IPS-20b (cell line): ENCODE measurements at regions not wholly inside any gene's neighbourhood (a gene's known extent, or its start where the extent isn't known, plus 50 kb on each side); places are given as distances from the start of the nearest gene placed in this dataset.

ENCODE experiments used
- H3K27ac ChIP-seq: one replicate; pipeline ENCODE4 v1.5.1; 2013; ENCODE audit warnings: low read length
- H3K27me3 ChIP-seq: 2 replicates; pipeline ENCODE4 v1.6.1; 2013; ENCODE audit warnings: mild to moderate bottlenecking, low read length, inconsistent platforms; ENCODE audit not compliant: insufficient read depth
- H3K36me3 ChIP-seq: 2 replicates; pipeline ENCODE4 v1.6.1; 2013; ENCODE audit warnings: low read depth, mild to moderate bottlenecking, inconsistent platforms, low read length, moderate library complexity; ENCODE audit not compliant: insufficient read depth
- H3K4me1 ChIP-seq: 2 replicates; pipeline ENCODE4 v1.6.1; 2013; ENCODE audit warnings: mild to moderate bottlenecking, control low read depth, inconsistent platforms, low read length, moderate library complexity; ENCODE audit not compliant: insufficient read depth
- H3K4me3 ChIP-seq: 2 replicates; pipeline ENCODE4 v1.5.1; 2013; ENCODE audit warnings: mild to moderate bottlenecking, low read length, inconsistent platforms
- H3K9ac ChIP-seq: 2 replicates; pipeline ENCODE4 v1.6.1; 2013; ENCODE audit warnings: low read depth, mild to moderate bottlenecking, inconsistent platforms, low read length, moderate library complexity
- H3K9me3 ChIP-seq: 2 replicates; pipeline ENCODE4 v1.6.1; 2013; ENCODE audit warnings: mild to moderate bottlenecking, low read depth, low read length, inconsistent platforms; ENCODE audit not compliant: insufficient read depth

DNA sequence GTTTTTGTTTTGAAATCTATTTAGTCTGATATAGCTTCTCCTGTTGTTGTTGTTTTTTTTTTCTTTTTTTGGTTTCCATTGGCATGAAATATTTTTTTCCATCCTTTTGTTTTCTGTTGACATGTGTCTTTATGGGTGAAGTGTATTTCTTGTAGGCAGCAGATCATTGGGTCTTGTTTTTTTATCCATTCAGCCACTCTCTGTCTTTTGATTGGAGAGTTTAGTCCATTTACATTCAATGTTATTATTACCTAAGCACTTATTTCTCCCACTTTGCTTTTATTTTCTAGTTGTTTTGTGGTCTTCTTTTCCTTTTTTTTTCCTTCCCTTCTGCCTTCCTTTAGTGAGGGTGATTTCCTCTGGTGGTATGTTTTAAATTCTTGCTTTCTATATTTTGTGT is 193.6 kb upstream of the TMEM260 start:
- no peak overlapping the region for H3K4me3 ChIP-seq
- H3K4me1 ChIP-seq: no peaks in the 10 kb centered on the region
- H3K9me3 ChIP-seq: no peaks in the 10 kb centered on the region
- H3K27ac ChIP-seq: no peak overlapping the region
- no peaks in the 10 kb centered on the region for H3K27me3 ChIP-seq
- H3K36me3 ChIP-seq: no peaks in the 10 kb centered on the region
- H3K9ac ChIP-seq: no peak overlapping the region

DNA sequence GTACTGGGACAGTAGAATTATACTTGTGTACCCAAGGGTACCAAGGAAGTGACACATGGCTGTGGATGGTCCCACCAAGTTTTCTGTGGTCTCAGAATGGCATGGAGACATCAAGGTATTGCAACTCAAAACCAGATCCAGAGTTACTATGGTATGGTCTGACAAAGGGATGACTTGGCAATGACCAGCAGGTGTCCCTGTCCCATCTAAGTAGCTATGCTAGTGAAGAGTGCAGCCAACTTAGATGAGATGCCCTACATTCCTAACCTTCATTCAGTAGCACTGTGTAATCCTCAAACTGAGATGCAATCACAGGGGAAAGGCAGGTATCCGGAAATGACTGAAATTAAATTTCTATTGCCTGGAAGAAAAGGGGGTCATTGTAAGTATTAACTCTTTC is 188.7 kb upstream of the TMEM260 start:
- Histone ChIP-seq H3K27me3 (no peaks in the 10 kb centered on the region), H3K9ac (no peak overlapping the region), H3K27ac (no peak overlapping the region), H3K4me3 (no peak overlapping the region), H3K4me1 (no peaks in the 10 kb centered on the region), H3K36me3 (no peaks in the 10 kb centered on the region), H3K9me3 (no peaks in the 10 kb centered on the region)

DNA sequence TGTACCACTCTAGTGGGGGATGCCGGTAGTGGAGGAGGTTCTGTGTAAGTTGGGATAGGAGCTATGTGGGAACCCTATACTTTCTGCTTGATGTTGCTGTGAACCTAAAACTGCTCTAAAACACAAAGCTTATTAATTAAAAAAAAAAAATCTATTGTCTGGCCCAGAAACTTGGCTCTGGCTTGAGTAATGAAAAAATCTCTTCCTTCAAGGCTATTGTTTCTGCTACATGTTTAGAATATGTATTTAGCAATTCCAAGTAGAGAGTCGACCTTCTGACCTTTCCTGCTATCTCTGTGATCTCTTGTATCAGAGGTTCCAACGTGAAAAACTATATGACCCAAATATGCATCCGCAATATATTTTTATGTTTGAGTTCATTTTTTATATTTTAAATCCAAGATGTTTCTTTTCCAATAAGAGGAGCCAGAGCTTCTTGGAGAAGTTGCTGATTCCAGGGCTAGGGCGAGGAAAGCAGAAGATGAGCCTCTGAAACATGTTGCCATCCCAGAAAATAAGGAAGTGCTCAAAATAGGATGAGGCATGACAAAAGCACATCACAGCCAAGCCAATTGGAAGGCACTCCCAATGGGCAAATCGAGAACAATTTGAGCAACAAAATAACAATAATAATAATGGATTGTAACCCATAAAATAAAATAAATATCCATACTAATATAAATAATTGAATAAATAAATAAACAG is 184.6 kb upstream of the TMEM260 start:
- no peak overlapping the region for H3K27ac ChIP-seq
- no peak overlapping the region for H3K9ac ChIP-seq
- no peaks in the 10 kb centered on the region for H3K4me1 ChIP-seq
- H3K4me3 ChIP-seq: no peak overlapping the region
- H3K27me3 ChIP-seq: no peaks in the 10 kb centered on the region
- no peaks in the 10 kb centered on the region for H3K36me3 ChIP-seq
- no peaks in the 10 kb centered on the region for H3K9me3 ChIP-seq

DNA sequence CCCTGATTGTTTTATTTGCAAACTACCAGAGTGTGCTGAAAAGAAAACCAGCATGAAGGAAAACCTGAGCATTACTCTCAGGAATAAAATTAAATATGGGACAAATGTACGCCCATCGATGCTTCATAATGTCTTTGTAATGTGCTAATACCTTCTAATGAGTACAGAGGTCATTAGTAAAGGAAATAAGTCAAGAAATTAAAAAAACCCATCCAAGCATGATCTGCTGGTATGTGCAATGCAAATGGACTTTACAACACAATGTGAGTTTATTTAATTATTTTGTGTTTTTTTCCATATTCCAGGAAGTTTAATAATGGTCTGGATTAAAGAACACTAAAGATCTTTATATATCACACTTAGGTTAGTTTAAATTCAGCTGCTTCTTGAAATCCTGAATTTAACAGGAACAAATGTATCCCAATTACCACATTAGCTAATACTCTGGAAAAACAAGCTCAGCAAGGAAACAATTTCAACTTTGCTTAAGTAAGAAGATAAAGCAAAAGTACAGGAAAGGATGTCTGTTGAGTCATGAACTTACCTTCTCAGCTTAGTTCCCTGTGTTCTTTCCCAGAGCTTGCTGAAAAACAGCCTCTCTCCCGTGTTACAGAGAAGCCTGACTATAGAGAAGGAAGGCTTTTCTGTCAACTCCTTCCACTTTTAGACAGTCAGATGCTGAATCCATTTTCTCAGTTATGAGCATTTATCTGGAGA is 179.3 kb upstream of the TMEM260 start:
- Histone ChIP-seq H3K27ac (no peak overlapping the region), H3K9ac (no peak overlapping the region), H3K9me3 (no peaks in the 10 kb centered on the region)

DNA sequence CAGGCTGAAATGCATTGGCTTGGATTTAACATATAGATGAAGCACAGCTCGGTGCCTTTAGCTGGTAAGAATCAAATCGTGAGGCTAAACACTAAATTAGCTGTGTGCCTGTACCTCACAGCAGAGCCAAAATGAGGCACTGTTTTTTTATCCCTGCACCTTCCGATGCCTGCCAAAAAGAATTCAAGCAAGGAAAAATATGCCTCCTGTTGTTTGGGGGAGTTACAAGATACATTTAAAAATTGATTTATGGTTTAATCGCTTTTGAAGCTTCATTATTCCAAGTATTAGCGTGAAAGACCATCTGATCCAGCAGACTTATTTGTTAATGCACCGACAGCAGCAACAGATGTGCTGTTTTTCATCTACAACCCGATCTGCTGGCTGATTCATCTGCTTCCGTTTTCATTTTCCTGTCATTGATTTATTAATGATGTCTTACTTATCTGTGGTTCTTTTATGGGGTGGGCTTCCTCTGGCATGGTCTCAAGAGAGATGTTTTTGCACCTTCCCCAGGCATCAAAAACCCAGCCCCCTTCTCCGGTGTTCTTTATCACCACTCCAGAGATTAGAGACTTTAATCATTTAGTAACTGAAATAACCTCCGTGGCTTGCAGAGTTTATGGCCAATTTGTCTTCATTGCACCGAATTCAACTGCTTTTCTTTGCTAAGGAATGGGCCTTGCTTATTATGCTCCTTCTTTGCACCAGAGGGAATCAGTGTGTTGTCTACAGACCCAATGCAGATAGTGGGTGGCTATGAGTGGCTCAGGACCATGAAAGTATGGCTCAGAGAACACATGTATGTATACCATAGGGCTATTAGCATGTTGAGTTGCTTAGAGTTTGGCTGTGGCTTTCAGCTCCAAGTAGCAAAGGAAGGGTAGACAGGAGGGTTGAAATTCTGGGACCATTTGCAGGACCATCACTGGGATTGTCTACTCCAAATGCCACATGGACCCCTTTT is 166.8 kb upstream of the TMEM260 start:
- no peaks in the 10 kb centered on the region for H3K27me3 ChIP-seq
- H3K36me3 ChIP-seq: no peaks in the 10 kb centered on the region
- no peak overlapping the region for H3K4me3 ChIP-seq
- H3K9ac ChIP-seq: no peak overlapping the region
- H3K4me1 ChIP-seq: no peaks in the 10 kb centered on the region
- no peaks in the 10 kb centered on the region for H3K9me3 ChIP-seq
- no peak overlapping the region for H3K27ac ChIP-seq

More for the DNA sequence above, 179.3 kb upstream of the TMEM260 start:
- H3K36me3 ChIP-seq: no peaks in the 10 kb centered on the region
- no peaks in the 10 kb centered on the region for H3K27me3 ChIP-seq
- H3K4me1 ChIP-seq: no peaks in the 10 kb centered on the region
- no peak overlapping the region for H3K4me3 ChIP-seq

DNA sequence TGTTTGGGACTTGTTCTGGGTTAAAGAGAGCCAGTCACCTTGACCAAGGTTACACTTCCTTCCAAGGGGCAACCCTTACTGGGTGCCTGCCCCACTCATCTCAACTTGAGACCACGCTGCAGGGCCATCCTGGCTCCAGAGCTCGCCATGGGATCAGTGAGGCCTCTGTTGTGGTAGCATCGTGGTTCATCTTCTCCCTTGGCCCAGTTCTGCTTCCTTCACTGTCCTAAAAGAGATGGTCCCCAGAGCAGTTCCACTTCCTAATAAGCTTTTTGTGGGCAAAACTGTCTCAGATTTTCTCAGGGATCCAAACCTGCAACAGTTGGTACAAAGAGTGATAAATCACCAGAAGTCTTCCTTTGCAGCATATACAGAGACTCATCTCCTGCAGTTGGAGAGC is 165.9 kb upstream of the TMEM260 start:
- Histone ChIP-seq H3K9ac (no peak overlapping the region), H3K4me3 (no peak overlapping the region), H3K27ac (no peak overlapping the region), H3K4me1 (no peaks in the 10 kb centered on the region), H3K9me3 (no peaks in the 10 kb centered on the region), H3K36me3 (no peaks in the 10 kb centered on the region), H3K27me3 (no peaks in the 10 kb centered on the region)

DNA sequence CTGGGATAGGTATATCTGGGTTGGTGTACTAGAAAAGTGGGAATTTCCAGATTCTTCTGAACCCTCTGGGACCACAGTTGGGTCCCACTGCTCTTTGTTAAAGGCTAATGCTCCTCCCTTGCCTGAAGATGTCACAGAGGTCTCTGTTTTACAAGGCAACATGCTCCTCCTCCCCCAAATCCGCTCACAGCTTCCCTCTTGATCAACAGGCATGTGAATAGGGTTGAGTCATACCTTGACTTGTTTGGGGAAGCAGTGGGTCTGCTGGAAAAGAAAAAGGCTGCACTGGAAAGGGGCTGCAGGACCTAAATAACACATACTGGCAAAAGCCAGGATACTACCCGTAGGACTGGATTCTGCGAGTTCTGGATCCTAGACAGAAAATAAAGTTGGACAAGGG is 165.4 kb upstream of the TMEM260 start:
- Histone ChIP-seq H3K4me3 (no peak overlapping the region), H3K9me3 (no peaks in the 10 kb centered on the region), H3K27ac (no peak overlapping the region), H3K4me1 (no peaks in the 10 kb centered on the region), H3K27me3 (no peaks in the 10 kb centered on the region), H3K9ac (no peak overlapping the region), H3K36me3 (no peaks in the 10 kb centered on the region)

DNA sequence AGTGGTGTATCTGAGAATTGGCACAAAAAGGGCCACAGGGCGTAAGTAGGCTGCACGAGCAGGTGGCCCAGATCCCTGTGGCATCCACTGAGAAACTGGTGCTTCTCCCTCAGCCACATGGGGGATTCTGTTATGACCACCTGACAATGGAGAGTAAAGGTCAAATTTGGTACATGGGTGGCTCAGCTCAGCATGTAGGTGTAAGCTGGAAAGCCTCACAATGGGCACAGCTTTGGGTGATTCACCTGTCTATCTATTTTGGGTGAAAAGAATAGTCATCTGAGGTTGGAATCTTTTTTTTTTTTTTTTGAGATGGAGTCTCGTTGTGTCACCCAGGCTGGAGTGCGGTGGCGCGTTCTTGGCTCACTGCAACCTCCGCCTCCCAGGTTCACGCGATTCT is 163.4 kb upstream of the TMEM260 start:
- H3K9ac ChIP-seq: no peak overlapping the region
- no peaks in the 10 kb centered on the region for H3K9me3 ChIP-seq
- no peak overlapping the region for H3K27ac ChIP-seq
- H3K4me1 ChIP-seq: no peaks in the 10 kb centered on the region
- no peaks in the 10 kb centered on the region for H3K36me3 ChIP-seq
- H3K4me3 ChIP-seq: no peak overlapping the region
- H3K27me3 ChIP-seq: no peaks in the 10 kb centered on the region

DNA sequence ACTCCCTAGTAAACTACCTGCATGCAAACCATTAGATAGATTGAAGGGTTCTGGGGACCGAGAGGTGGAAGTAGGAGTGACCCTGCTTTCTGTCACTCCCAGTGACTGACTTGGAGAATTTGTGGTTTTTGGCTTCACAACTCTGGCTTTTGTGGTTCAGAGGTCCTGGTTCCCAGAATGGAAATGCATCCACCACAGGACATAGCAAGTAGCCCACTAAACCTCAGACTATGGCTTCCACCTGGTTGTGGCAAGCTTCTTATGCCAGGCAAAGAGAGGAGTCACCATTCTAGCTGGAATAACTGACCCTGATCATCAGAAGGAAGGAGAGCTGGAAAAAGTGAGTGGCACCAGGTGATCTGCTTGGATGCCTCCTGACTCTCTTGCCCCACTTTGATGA is 162.4 kb upstream of the TMEM260 start:
- H3K27me3 ChIP-seq: no peaks in the 10 kb centered on the region
- H3K4me1 ChIP-seq: no peaks in the 10 kb centered on the region
- H3K4me3 ChIP-seq: no peak overlapping the region
- H3K9ac ChIP-seq: no peak overlapping the region
- no peaks in the 10 kb centered on the region for H3K9me3 ChIP-seq
- no peaks in the 10 kb centered on the region for H3K36me3 ChIP-seq
- H3K27ac ChIP-seq: no peak overlapping the region

DNA sequence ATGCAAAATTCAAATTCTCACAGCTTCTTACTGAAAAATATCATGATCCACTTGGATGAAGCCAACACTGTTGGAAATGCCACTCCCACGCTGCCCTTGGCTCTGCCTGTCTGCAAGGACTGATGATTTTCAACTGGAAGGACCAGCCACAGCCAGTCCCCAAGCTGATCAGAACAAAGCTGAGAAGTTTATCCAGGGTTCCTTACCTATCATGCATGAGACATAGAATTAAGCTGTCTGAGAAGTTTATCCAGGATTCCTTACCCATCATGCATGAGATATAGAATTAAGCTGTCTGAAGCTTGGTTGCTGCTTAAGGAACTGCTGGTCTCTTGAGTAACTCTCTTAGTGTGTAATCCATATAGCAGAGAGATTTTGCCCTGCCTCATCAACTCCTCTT is 159.8 kb upstream of the TMEM260 start:
- Histone ChIP-seq H3K27me3 (no peaks in the 10 kb centered on the region), H3K36me3 (no peaks in the 10 kb centered on the region), H3K9ac (no peak overlapping the region), H3K4me1 (peaks cover 12% of the 10 kb centered on the region; the same call in 1 of the 2 replicates), H3K9me3 (no peaks in the 10 kb centered on the region), H3K4me3 (no peak overlapping the region), H3K27ac (no peak overlapping the region)

DNA sequence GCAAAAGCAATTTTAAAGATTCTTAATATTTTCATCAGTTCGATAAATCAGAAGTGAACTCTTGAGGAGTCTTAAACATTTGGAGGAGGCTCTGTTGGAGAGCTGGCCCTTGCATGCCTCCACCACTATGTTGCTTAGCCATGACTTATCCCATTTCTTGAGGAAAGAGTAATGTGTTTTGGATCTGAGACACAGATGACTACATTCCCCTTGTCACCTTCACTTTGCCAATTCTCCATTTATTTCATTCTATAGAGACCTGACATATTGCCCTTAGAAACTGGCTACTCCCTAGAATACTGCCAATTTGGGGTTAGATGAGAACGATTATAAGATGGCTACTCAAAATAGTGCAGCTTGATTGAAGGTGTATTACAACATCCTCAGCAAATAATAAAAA is 157.4 kb upstream of the TMEM260 start:
- peaks cover 12% of the 10 kb centered on the region; the same call in 1 of the 2 replicates for H3K4me1 ChIP-seq
- H3K4me3 ChIP-seq: no peak overlapping the region
- no peak overlapping the region for H3K9ac ChIP-seq
- no peaks in the 10 kb centered on the region for H3K36me3 ChIP-seq
- no peak overlapping the region for H3K27ac ChIP-seq
- no peaks in the 10 kb centered on the region for H3K27me3 ChIP-seq
- no peaks in the 10 kb centered on the region for H3K9me3 ChIP-seq
